ENCODE measurements at regions not wholly inside any gene's neighbourhood (a gene's known extent, or its start where the extent isn't known, plus 50 kb on each side); places are given as distances from the start of the nearest gene placed in this dataset.

GRCh38 chr15:85973584-85974347 is 105.9 kb upstream of the AGBL1 start:
- WGBS, 2 experiments (ENCODE audit: insufficient coverage in 1 of 2, insufficient read length in 1 of 2), result 86 to 92% methylated on average over 5 to 8 of the region's 8 CpGs
- Mint-ChIP-seq H3K27ac (peak overlapping the region; percentile 59), H3K36me3 (ENCODE audit: low read depth) (no peaks in the 10 kb centered on the region), H3K4me1 (no peaks in the 10 kb centered on the region), H3K4me3 (no peak overlapping the region), H3K9me3 (peaks cover 6% of the 10 kb centered on the region), H3K27me3 (ENCODE audit: insufficient read depth) (no peaks in the 10 kb centered on the region)
- Histone ChIP-seq H3K9ac (ENCODE audit: extremely low read depth, low read length, poor library complexity, severe bottlenecking) (no peak overlapping the region), H3K9me3 (ENCODE audit: control insufficient read depth, low read length) (no peaks in the 10 kb centered on the region), H3K4me3 (ENCODE audit: low read length) (no peak overlapping the region), H3K27ac (ENCODE audit: low read depth, low read length) (peak overlapping the region; percentile 32), H3K4me1 (ENCODE audit: control insufficient read depth, insufficient read depth, low read length) (no peaks in the 10 kb centered on the region), H3K27me3 (ENCODE audit: control insufficient read depth, insufficient read depth, low read length, poor library complexity, severe bottlenecking) (no peaks in the 10 kb centered on the region), H3K36me3 (ENCODE audit: control insufficient read depth, insufficient read depth, low read length) (no peaks in the 10 kb centered on the region)
- DNase-seq, result peak; percentile 56
- no peak for TF ChIP-seq CTCF (conservative IDR thresholded peaks at IDR 0.05)

GRCh38 chr15:85974348-85974705 is 105.3 kb upstream of the AGBL1 start:
- Mint-ChIP-seq H3K27ac (peak overlapping the region; percentile 59), H3K9me3 (peaks cover 6% of the 10 kb centered on the region), H3K4me3 (no peak overlapping the region), H3K4me1 (no peaks in the 10 kb centered on the region), H3K27me3 (ENCODE audit: insufficient read depth) (no peaks in the 10 kb centered on the region), H3K36me3 (ENCODE audit: low read depth) (no peaks in the 10 kb centered on the region)
- TF ChIP-seq CTCF (conservative IDR thresholded peaks at IDR 0.05), result no peak
- Histone ChIP-seq H3K4me1 (ENCODE audit: control insufficient read depth, insufficient read depth, low read length) (no peaks in the 10 kb centered on the region), H3K36me3 (ENCODE audit: control insufficient read depth, insufficient read depth, low read length) (no peaks in the 10 kb centered on the region), H3K27ac (ENCODE audit: low read depth, low read length) (peak overlapping the region; percentile 32), H3K27me3 (ENCODE audit: control insufficient read depth, insufficient read depth, low read length, poor library complexity, severe bottlenecking) (no peaks in the 10 kb centered on the region), H3K4me3 (ENCODE audit: low read length) (no peak overlapping the region), H3K9me3 (ENCODE audit: control insufficient read depth, low read length) (no peaks in the 10 kb centered on the region), H3K9ac (ENCODE audit: extremely low read depth, low read length, poor library complexity, severe bottlenecking) (no peak overlapping the region)
- no peak for DNase-seq
- 80 to 87% methylated on average over 1 to 3 of the region's 3 CpGs for WGBS, 2 experiments (ENCODE audit: insufficient coverage in 1 of 2, insufficient read length in 1 of 2)

- Histone ChIP-seq H3K27ac (ENCODE audit: low read depth, low read length) (peak overlapping the region; percentile 32), H3K27me3 (ENCODE audit: control insufficient read depth, insufficient read depth, low read length, poor library complexity, severe bottlenecking) (no peaks in the 10 kb centered on the region), H3K4me1 (ENCODE audit: control insufficient read depth, insufficient read depth, low read length) (no peaks in the 10 kb centered on the region), H3K4me3 (ENCODE audit: low read length) (no peak overlapping the region), H3K9me3 (ENCODE audit: control insufficient read depth, low read length) (no peaks in the 10 kb centered on the region), H3K9ac (ENCODE audit: extremely low read depth, low read length, poor library complexity, severe bottlenecking) (no peak overlapping the region), H3K36me3 (ENCODE audit: control insufficient read depth, insufficient read depth, low read length) (no peaks in the 10 kb centered on the region)
- Mint-ChIP-seq H3K36me3 (ENCODE audit: low read depth) (no peaks in the 10 kb centered on the region), H3K27me3 (ENCODE audit: insufficient read depth) (no peaks in the 10 kb centered on the region), H3K4me3 (no peak overlapping the region), H3K4me1 (no peaks in the 10 kb centered on the region), H3K9me3 (peaks cover 6% of the 10 kb centered on the region), H3K27ac (no peak overlapping the region)
- 91 to 100% methylated on average over 1 to 3 of the region's 3 CpGs for WGBS, 2 experiments (ENCODE audit: insufficient coverage in 1 of 2, insufficient read length in 1 of 2)
- no peak for TF ChIP-seq CTCF (conservative IDR thresholded peaks at IDR 0.05)
- no peak for DNase-seq
Observed at GRCh38 chr15:85974742-85975141, 104.9 kb upstream of the AGBL1 start.

Data from endodermal cell (in vitro differentiated cells).